OCI-LY1 (cell line): ENCODE measurements at regions not wholly inside any gene's neighbourhood (a gene's known extent, or its start where the extent isn't known, plus 50 kb on each side); places are given as distances from the start of the nearest gene placed in this dataset.
A peak's percentile ranks its signal among the peaks of the same experiment; 100 is the strongest.

Experiments used
- H2AFZ ChIP-seq: fragments of 200-600 bp; sonication (generic), shearing (Covaris generic); 2 replicates; pipeline ENCODE4 v1.6.0; 2014; ENCODE audit warnings: antibody characterized with exemption, mild to moderate bottlenecking, low read length
- H3F3A ChIP-seq: fragments of 200-600 bp; sonication (generic), shearing (Covaris generic); 2 replicates; pipeline ENCODE4 v1.6.0; 2014; ENCODE audit warnings: mild to moderate bottlenecking, antibody characterized with exemption, low read length, moderate library complexity; ENCODE audit not compliant: insufficient read depth
- H3K27ac ChIP-seq: fragments of 200-600 bp; sonication (generic); 2 replicates; pipeline ENCODE4 v1.5.1; 2014; ENCODE audit warnings: low read length, mixed run types, mild to moderate bottlenecking, low read depth; ENCODE audit not compliant: poor library complexity, severe bottlenecking
- H3K27me3 ChIP-seq: fragments of 200-600 bp; sonication (generic); 2 replicates; pipeline ENCODE4 v1.6.0; 2014; ENCODE audit warnings: antibody characterized with exemption, mild to moderate bottlenecking, low read length, moderate library complexity; ENCODE audit not compliant: insufficient read depth
- H3K36me3 ChIP-seq: fragments of 200-600 bp; sonication (generic); 2 replicates; pipeline ENCODE4 v1.6.1; 2014; ENCODE audit warnings: mild to moderate bottlenecking, antibody characterized with exemption, low read length, moderate library complexity, mixed read lengths; ENCODE audit not compliant: insufficient read depth
- H3K4me1 ChIP-seq: fragments of 200-600 bp; sonication (generic); 2 replicates; pipeline ENCODE4 v1.5.1; 2014; ENCODE audit warnings: mild to moderate bottlenecking, low read length, moderate library complexity; ENCODE audit not compliant: insufficient read depth, severe bottlenecking
- H3K4me2 ChIP-seq: fragments of 200-600 bp; sonication (generic), shearing (Covaris generic); 2 replicates; pipeline ENCODE4 v1.6.1; 2014; ENCODE audit warnings: low read length
- H3K4me3 ChIP-seq: fragments of 200-600 bp; sonication (generic); 2 replicates; pipeline ENCODE4 v1.5.1; 2014; ENCODE audit warnings: low read length, low read depth, mild to moderate bottlenecking, mixed read lengths; ENCODE audit not compliant: poor library complexity, severe bottlenecking
- H3K79me2 ChIP-seq: fragments of 200-600 bp; shearing (Covaris generic); 2 replicates; pipeline ENCODE4 v1.6.1; 2016; ENCODE audit warnings: mixed run types, low read length, mixed read lengths; ENCODE audit not compliant: insufficient read depth
- H3K9ac ChIP-seq: fragments of 200-600 bp; sonication (generic), shearing (Covaris generic); 2 replicates; pipeline ENCODE4 v1.6.1; 2014; ENCODE audit warnings: mild to moderate bottlenecking, low read length, mixed read lengths
- H3K9me2 ChIP-seq: fragments of 200-600 bp; sonication (generic), shearing (Covaris generic); 2 replicates; pipeline ENCODE4 v1.6.1; 2014; ENCODE audit warnings: low read depth, mild to moderate bottlenecking, low read length, mixed read lengths
- H3K9me3 ChIP-seq: fragments of 200-600 bp; shearing (Covaris generic); 2 replicates; pipeline ENCODE4 v1.6.1; 2014; ENCODE audit warnings: low read length, mixed read lengths
- H4K20me1 ChIP-seq: fragments of 200-600 bp; sonication (generic), shearing (Covaris generic); 2 replicates; pipeline ENCODE4 v1.6.0; 2016; ENCODE audit warnings: mild to moderate bottlenecking, low read length; ENCODE audit not compliant: insufficient read depth
- EZH2 ChIP-seq: fragments of 200-600 bp; sonication (generic), shearing (Covaris generic); IDR thresholded peaks from 2 replicates; pipeline ENCODE4 v1.8.0; 2017; ENCODE audit warnings: borderline replicate concordance, mixed run types, mild to moderate bottlenecking, antibody characterized with exemption, low read length, moderate library complexity, mixed read lengths
- TF ChIP-seq, protein P1 (sequence below): fragments of 200-600 bp; sonication (generic), shearing (Covaris generic); IDR thresholded peaks from 2 replicates; pipeline ENCODE4 v1.5.1; 2017; ENCODE audit warnings: mild to moderate bottlenecking, antibody characterized with exemption, low read length, moderate library complexity, mixed read lengths

DNA sequence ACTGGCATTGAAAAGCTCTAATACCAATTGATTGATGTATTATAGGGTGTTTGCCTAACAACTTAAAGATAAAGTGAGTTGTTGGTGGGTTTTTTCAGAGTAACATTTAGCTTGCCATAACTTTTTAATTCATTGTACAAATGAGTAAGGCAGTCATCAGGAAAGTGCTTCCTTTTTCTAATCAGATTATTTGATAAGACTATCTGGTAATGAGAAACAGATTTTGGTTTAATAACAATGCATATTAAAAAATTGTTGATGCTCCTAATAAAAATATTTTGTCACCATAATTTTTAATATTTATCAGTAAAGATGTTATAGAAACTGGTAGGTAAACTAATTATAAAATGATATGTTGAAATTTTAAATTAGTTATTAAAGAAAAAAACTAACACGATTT lies 51.3 kb downstream of the BLTP1 start:
- H3K9ac ChIP-seq = no peak overlapping the region
- H2AFZ ChIP-seq = no peak overlapping the region
- no peaks in the 10 kb centered on the region for H3K79me2 ChIP-seq
- H3K27me3 ChIP-seq = no peaks in the 10 kb centered on the region
- no peaks in the 10 kb centered on the region for H3K9me2 ChIP-seq
- no peaks in the 10 kb centered on the region for H3F3A ChIP-seq
- H3K4me3 ChIP-seq = no peak overlapping the region
- no peak overlapping the region for H3K4me2 ChIP-seq
- H3K36me3 ChIP-seq = peaks cover 6% of the 10 kb centered on the region; the same call in 1 of the 2 replicates
- H3K4me1 ChIP-seq = no peaks in the 10 kb centered on the region
- H3K27ac ChIP-seq = no peak overlapping the region
- no peaks in the 10 kb centered on the region for H4K20me1 ChIP-seq
- no peaks in the 10 kb centered on the region for H3K9me3 ChIP-seq
- TF ChIP-seq, protein P1, sequence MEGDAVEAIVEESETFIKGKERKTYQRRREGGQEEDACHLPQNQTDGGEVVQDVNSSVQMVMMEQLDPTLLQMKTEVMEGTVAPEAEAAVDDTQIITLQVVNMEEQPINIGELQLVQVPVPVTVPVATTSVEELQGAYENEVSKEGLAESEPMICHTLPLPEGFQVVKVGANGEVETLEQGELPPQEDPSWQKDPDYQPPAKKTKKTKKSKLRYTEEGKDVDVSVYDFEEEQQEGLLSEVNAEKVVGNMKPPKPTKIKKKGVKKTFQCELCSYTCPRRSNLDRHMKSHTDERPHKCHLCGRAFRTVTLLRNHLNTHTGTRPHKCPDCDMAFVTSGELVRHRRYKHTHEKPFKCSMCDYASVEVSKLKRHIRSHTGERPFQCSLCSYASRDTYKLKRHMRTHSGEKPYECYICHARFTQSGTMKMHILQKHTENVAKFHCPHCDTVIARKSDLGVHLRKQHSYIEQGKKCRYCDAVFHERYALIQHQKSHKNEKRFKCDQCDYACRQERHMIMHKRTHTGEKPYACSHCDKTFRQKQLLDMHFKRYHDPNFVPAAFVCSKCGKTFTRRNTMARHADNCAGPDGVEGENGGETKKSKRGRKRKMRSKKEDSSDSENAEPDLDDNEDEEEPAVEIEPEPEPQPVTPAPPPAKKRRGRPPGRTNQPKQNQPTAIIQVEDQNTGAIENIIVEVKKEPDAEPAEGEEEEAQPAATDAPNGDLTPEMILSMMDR = no peak
- no peak for TF ChIP-seq EZH2

DNA sequence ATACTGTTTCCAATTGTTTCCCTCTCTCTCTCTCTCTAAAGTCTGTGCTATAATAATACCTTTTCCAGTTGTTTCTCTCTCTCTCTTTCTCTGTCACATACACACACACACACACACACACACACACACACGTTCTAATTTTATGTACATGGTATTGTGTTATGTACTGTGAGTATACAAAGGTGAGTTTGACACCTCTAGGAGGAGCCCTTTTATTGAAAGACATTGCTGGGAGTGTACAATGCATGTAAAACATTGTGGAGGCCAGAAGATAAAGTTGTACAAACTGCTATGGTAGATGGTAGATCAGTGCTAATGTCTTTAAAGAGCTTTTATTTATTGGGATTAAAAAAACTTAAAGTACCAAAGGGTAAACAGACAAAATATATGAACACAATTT lies 53.6 kb downstream of the BLTP1 start:
- H3K4me3 ChIP-seq = no peak overlapping the region
- H3K4me1 ChIP-seq = no peaks in the 10 kb centered on the region
- H2AFZ ChIP-seq = no peak overlapping the region
- no peaks in the 10 kb centered on the region for H4K20me1 ChIP-seq
- no peaks in the 10 kb centered on the region for H3K9me2 ChIP-seq
- H3K9ac ChIP-seq = no peak overlapping the region
- no peaks in the 10 kb centered on the region for H3K9me3 ChIP-seq
- no peaks in the 10 kb centered on the region for H3K27me3 ChIP-seq
- H3K36me3 ChIP-seq = peaks cover 15% of the 10 kb centered on the region; the same call in 1 of the 2 replicates
- H3K79me2 ChIP-seq = no peaks in the 10 kb centered on the region
- H3K4me2 ChIP-seq = no peak overlapping the region
- TF ChIP-seq, protein P1 = peak; percentile 38; the same call in 1 of the 2 replicates
- TF ChIP-seq EZH2 = no peak
- H3K27ac ChIP-seq = no peak overlapping the region
- H3F3A ChIP-seq = no peaks in the 10 kb centered on the region

DNA sequence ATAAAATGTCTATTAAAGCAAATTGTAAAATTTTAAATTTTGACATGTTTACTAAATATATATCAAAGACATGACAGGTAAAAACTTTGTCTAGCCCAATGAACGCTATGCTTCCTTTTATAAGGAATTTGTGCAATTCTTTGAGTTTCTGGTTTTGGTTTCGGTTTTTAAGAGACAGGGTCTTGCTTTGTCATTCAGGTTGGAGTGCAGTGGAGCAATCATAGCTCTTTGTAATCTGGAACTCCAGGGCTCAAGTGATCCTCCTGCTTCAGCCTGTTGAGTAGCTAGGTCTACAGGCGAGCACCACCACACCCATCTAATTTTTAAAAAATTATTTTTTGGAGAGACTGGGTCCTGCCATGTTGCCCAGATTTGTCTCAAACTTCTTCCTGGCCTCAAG lies 60.7 kb downstream of the BLTP1 start:
- TF ChIP-seq, protein P1 = no peak
- no peak for TF ChIP-seq EZH2
- no peak overlapping the region for H3K4me2 ChIP-seq
- H3K79me2 ChIP-seq = no peaks in the 10 kb centered on the region
- no peak overlapping the region for H2AFZ ChIP-seq
- no peaks in the 10 kb centered on the region for H3F3A ChIP-seq
- no peaks in the 10 kb centered on the region for H3K9me3 ChIP-seq
- no peak overlapping the region for H3K9ac ChIP-seq
- no peaks in the 10 kb centered on the region for H3K9me2 ChIP-seq
- H3K4me1 ChIP-seq = no peaks in the 10 kb centered on the region
- H3K27ac ChIP-seq = no peak overlapping the region
- peaks cover 9% of the 10 kb centered on the region; the same call in 1 of the 2 replicates for H3K36me3 ChIP-seq
- no peaks in the 10 kb centered on the region for H3K27me3 ChIP-seq
- no peaks in the 10 kb centered on the region for H4K20me1 ChIP-seq
- no peak overlapping the region for H3K4me3 ChIP-seq
